Inflammatory macrophage (primary cell): ENCODE measurements at regions not wholly inside any gene's neighbourhood (a gene's known extent, or its start where the extent isn't known, plus 50 kb on each side); places are given as distances from the start of the nearest gene placed in this dataset.
"Not testable (repeated sequence)": the region's sequence is repeated elsewhere in the genome, so short reads cannot be mapped to it uniquely, and the experiment has no call there.

Experiments used
- DNase-seq, 2 donors: peaks; one replicate each; pipeline ENCODE4 v3.0.0-alpha.2; 2020 to 2022

DNA sequence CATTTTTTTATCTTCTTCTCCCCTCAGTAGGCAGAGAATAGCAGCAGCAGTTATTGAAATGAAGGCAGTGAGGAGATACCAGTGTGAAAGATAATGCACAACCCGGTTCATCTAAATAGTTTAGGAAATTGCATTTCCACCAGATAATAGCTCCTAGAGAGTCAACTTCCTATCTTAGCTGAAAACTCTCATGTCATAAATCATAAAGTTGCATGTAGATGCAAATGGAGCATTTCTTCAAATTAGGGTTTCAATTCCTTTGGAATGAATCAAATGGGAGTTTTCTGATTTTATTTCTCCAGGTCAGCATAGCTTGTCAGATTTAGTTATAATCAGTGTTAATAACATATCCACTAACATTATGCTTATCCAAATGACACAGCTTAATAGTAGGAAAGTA is 335.3 kb downstream of the CNTNAP4 start:
- no peak for DNase-seq

DNA sequence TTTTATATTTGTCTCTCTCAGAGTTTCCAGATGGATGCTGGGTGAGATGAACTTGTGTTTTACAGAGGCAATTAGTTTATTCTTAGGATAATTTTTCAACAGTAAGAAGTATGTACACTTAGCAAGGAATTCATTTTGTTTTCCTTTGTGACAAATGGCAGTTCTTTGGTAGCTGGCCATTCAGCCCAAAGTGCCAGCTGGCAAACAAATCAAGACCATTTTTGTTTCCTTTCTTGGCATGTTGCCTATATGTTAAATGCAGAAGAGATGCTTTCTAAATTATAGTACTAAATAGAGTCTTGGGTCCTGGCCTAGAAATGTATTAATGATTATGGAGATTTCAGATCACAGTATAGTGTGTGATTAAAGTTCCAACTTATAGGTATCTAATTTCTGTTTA is 337.1 kb downstream of the CNTNAP4 start:
- no peak for DNase-seq

- no peak for DNase-seq
Measured at GRCh38 chr16:76622876-76623275, 345.7 kb downstream of the CNTNAP4 start.

GRCh38 chr16:76634847-76635697 is 357.9 kb downstream of the CNTNAP4 start:
- DNase-seq, result no peak

DNA sequence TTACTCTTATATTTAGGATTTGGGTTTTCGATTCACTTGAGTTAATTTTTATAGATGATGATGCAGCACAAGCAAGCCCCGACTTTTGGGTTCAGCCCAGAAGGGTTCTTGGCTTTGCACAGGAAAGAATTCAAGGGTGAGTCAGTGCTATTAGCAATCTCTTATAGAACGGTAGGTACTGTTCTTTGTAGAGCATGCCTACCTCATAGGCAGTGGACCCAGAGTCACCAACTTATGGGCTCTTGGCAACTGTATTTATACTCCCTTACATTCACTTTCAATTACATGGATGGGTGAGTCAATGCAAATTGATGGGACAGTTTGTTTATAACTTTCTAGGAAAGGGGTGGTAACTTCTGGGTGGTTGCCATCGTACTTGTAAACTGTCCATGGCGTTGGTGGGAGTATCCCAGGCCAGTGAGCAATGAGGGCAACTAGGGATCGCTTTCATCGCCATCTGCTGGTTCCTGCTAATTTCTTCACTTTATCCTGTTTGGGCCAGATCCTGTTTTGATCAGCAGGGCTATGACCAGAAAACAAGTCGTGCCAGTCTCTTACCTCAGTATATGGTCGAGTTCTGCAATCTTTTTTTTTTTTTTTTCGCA is 362.6 kb downstream of the CNTNAP4 start:
- DNase-seq, result peak in 1 of 2 donors; percentile 4

DNA sequence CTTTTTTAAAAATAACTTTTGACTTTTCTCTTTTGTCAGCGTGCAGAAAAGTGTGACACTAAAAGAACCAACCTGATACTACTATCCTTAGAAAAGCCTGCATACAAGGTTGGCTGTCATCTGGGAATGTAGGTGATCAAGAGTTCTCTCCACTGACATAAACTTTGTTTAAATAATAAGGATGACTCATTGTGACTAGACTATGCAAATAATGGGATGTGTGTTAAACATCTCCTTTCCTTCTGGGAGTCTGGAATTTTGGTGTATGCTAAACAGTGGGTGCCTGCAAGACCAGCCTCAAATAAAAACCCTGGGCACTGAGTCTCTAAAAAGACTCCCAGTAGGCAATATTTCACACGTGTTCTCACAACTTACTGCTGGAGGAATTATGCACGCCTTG is 373.4 kb downstream of the CNTNAP4 start:
- no peak for DNase-seq

- peak; percentile 14 to 35 for DNase-seq
Measured at GRCh38 chr16:76653390-76654026, 376.3 kb downstream of the CNTNAP4 start.

- DNase-seq, result no peak
Measured at GRCh38 chr16:76654088-76654820, 377.1 kb downstream of the CNTNAP4 start.

- no peak for DNase-seq
Measured at GRCh38 chr16:76656994-76657393, 379.8 kb downstream of the CNTNAP4 start.

DNA sequence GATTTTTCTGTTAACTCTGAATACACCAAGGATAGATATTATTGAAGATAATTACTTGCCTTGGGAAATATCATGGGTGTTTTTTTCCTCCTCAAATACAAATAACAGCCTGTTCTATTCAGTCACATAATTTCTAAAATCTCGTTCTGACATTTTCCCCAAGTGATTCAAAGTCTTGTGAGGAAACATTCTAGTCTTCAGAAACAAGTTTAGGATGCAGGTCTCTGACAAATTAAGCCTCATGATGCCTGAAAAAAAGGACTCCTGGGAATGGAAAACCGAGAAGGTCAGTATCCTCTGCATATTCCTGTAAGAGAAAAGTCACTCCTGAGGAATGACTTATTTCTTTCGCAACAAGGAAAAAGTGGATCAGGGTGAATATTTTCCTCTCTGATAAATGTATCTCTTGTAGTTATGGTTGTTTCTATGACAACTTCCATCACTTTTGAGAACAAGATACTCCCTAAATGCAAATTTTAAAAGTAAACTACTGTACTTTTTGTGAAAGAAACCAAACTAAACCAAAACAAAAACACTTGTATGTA is 384.6 kb downstream of the CNTNAP4 start:
- DNase-seq, result no peak

DNA sequence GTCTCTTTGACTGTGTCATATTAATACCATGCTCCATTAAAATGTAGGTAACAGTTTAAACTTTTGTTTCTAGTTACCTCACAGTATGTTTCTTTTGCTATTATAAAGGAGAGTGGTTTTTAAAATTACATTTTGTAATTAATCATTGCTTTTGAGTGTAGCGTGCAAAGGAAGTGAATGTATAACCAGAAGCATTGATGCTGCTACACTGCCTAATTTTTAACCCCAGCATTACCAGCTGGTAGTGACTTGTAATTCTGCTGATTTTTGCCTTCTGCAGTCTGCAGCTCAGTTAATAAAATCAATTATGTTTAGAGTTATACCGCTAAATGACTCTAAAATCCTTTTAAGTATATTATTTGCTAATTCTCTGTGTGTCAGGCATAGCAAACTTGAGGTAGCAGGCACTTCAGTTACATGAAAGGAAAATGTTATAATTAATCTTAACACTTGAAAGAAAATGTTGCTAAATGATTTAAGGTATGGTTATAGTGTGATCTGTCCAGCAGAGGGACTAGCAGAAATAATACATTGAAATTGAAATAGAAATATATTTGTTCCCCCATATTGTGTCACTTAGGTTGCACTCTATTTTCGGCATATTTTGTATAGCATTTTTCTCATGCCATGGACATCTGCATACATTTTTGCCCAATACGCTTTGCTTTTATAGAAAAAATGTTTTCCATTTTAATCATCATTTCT is 388.5 kb downstream of the CNTNAP4 start:
- no peak for DNase-seq

DNA sequence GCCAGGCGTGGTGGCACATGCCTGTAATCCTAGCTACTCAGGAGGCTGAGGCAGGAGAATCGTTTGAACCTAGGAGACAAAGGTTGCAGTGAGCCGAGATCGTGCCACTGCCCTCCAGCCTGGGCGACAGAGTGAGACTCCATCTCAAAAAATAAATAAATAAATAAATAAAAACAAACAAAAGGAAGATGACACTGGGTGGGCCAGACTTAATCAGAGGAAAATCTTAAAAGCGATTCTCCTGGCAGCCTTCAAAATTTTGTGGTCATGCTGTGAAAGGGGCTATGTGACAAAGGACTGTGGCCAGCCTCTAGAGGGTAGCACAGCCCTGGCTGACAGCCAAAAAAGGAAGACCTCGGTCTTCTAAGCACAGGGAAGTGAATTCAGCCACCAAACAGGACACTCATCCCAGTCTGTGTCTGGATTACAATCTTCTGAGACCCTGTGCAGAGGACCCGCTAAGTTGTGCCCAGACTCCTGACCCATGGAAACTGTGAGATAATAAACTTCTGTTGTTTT is 391.1 kb downstream of the CNTNAP4 start:
- DNase-seq, result no peak

- DNase-seq, result no peak
Measured at GRCh38 chr16:76669288-76669687, 392.1 kb downstream of the CNTNAP4 start.

DNA sequence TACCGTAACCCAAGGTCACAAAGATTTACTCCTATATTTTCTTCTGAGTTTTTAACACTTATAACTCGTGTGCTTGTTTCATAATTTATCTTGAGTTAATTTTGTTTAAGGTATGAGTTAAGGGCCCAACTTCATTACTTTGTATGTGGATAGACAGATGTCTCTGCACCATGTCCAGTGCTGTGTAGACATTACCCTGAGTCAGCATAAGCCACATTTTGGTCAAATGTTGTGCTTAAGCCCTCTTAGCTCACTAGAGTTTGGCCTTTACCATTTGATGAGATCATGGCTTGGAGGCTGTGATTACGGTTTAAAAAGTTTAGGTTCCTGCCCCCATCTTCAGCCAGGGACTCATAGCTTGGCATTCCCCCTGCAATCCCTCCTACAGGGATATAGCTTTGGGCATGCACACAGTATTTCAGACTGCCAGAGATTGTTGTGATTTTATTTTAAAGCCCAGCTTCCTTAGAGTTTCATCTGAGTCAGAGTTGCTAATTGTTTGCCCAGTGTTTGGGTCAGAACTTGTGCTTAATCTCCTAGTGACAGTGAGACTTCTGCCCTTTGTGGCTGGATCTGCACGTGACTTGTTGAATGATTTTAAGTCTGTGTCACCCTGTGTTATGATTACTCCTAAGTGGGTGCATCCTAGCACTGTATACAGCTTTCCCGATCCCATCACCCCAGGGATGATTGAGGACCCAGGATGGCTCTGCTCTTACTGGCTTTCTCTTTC is 393.1 kb downstream of the CNTNAP4 start:
- no peak for DNase-seq

DNA sequence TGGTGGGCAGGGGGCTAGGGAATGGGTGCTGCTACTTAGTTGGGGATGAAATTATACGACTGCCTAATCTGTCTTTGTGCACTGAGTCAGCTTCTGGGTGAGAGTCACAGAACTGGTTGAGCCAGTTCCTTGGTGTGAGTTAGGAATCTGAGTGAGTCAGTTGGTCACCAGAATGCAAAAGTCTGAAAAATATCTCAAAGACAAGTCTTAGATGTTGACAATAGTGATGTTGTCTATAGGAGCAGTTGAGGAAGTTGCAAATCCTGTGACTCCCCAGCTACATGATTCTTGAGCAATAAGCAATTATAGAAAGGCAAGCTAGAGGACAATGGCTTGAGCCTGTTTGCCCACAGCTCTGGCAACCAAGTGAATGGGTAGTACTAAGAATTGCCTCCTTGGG is 399.2 kb downstream of the CNTNAP4 start:
- no peak for DNase-seq

DNA sequence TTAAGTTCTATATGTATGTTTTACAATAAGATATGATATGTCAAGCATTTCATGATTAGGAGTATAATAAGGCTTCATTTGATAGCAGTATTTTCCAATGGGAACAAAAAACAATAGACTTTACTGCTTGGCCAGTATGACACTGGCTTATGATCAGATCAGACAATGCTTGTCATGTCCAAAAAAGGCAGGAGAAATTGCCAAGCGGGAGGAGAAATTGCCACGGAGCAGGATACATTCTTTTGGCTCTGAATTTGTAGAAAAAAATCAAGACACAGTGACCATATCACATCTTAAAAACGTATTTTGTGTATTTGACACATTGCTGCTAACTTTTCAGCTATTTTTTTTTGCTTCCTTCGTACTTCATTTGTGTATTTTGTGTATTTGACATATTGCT is 404.1 kb downstream of the CNTNAP4 start:
- DNase-seq, result no peak

- no peak for DNase-seq
Measured at GRCh38 chr16:76683051-76683450, 405.9 kb downstream of the CNTNAP4 start.

DNA sequence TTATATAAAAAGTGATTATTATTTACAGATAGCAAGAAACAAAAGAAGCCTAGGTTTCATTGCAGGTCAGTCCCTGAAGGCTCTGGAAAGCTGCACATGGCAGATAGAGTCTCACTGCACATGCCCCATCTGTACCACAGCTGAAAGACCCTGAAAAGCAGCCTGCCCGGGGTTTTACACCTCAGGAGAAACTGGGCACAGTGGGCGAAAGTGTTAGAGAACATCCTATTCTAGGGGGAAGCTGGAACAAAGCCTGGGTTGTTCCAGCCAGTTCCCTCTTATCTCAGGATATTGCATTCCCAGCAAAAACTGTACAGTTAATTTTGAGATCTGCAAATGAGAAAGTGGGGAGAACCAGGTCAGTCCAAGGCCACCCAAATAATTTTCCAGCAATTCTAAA is 419.7 kb downstream of the CNTNAP4 start:
- DNase-seq, result no peak

GRCh38 chr16:76705892-76706291 is 428.7 kb downstream of the CNTNAP4 start:
- DNase-seq, result no peak

GRCh38 chr16:76713191-76713590 is 436.0 kb downstream of the CNTNAP4 start:
- no peak for DNase-seq

DNA sequence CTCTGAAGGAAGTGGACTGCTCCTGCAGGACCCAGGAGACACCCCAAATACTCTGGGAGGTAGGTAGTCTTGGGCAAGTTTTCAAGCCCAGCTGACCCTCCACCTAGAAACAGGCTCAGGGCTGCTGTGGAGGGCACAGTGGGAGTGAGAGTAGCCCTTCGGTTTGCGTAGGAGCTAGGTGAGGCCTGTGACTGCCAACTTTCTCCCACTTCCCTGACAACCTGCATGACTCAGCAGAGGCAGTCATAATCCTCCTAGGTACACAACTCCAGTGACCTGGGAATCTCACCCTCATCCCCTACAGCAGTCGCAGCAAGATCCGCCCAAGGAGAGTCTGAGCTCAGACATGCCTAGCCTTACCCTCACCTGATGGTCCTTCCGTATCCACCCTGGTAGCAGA is 439.1 kb downstream of the CNTNAP4 start:
- DNase-seq, result not testable (repeated sequence)
